Smooth muscle cell (in vitro differentiated cells): ENCODE measurements at regions not wholly inside any gene's neighbourhood (a gene's known extent, or its start where the extent isn't known, plus 50 kb on each side); places are given as distances from the start of the nearest gene placed in this dataset.

Source experiments
- DNase-seq: peaks from one replicate; lab custom pipeline; 2025; ENCODE audit not compliant: unreplicated experiment; lab: John Stamatoyannopoulos, UW
- H2AFZ ChIP-seq: fragments of 200-600 bp; sonication (generic); 2 replicates; pipeline ENCODE4 v1.6.0; 2016; ENCODE audit warnings: antibody characterized with exemption, low read depth, mild to moderate bottlenecking
- H3F3A ChIP-seq: fragments of 200-600 bp; sonication (generic); 2 replicates; pipeline ENCODE4 v1.6.0; 2017; ENCODE audit warnings: antibody characterized with exemption, low read depth
- H3K27ac ChIP-seq: fragments of 200-600 bp; sonication (generic); 2 replicates; pipeline ENCODE4 v1.5.1; 2016; ENCODE audit warnings: low read depth, mild to moderate bottlenecking
- H3K27me3 ChIP-seq: fragments of 200-600 bp; sonication (generic); 2 replicates; pipeline ENCODE4 v1.6.1; 2016; ENCODE audit warnings: low read depth, mild to moderate bottlenecking
- H3K36me3 ChIP-seq: fragments of 200-600 bp; sonication (generic); 2 replicates; pipeline ENCODE4 v1.5.1; 2016; ENCODE audit warnings: low read depth
- H3K4me1 ChIP-seq: fragments of 200-600 bp; sonication (generic); 2 replicates; pipeline ENCODE4 v1.5.1; 2016; ENCODE audit warnings: low read depth
- H3K4me2 ChIP-seq: fragments of 200-600 bp; sonication (generic); 2 replicates; pipeline ENCODE4 v1.6.0; 2016; ENCODE audit warnings: mild to moderate bottlenecking
- H3K4me3 ChIP-seq: fragments of 200-600 bp; sonication (generic); 2 replicates; pipeline ENCODE4 v1.5.1; 2016; ENCODE audit warnings: mild to moderate bottlenecking
- H3K79me2 ChIP-seq: fragments of 200-600 bp; sonication (generic); 2 replicates; pipeline ENCODE4 v1.6.0; 2016; ENCODE audit warnings: low read depth, mild to moderate bottlenecking
- H3K9ac ChIP-seq: fragments of 200-600 bp; sonication (generic); 2 replicates; pipeline ENCODE4 v1.6.0; 2016; ENCODE audit warnings: low read depth
- H3K9me3 ChIP-seq: fragments of 200-600 bp; sonication (generic); replicated peaks from 2 replicates; pipeline ENCODE4 v1.5.1; 2016; ENCODE audit warnings: low read depth
- H4K20me1 ChIP-seq: fragments of 200-600 bp; sonication (generic); 2 replicates; pipeline ENCODE4 v1.6.0; 2016; ENCODE audit warnings: low read depth
- WGBS: methylation state at CpG from one replicate; pipeline ENCODE4 v1.1.7; 2016; ENCODE audit warnings: low lambda C conversion rate; 5-methylcytosine and 5-hydroxymethylcytosine counted together
- TF ChIP-seq, protein P1 (sequence below): fragments of 200-600 bp; sonication (generic); IDR thresholded peaks from 2 replicates; pipeline ENCODE4 v1.5.1; 2017; ENCODE audit warnings: borderline replicate concordance, mild to moderate bottlenecking, antibody characterized with exemption; ENCODE audit not compliant: insufficient read depth, poor library complexity, severe bottlenecking

DNA sequence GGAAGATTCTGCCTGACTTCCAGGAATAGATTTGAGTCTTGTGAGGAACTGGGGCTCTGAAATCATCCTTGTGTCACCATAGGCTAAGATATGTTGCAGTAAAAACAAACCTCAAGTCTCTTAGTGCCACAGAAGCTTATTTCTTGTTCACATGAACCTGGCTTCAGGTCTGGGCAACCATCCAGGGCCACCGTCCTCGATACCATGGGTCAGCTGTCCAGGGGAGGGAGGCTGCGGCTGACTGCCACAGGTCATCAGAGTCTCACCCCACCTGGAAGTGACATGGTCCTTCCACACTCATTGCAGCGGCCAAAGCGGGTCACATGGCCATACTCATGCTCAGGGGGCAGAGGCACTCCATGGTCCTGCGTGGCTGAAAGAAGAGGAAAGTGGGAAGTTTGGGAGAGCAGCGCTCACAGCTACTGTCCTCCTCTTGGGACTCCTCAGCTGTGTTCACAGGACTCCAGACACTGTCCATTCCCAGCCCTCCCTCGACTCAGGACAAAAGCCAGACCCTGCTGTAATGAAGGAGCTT lies 284.5 kb downstream of the CBLN1 start:
- Histone ChIP-seq H3K9me3 (no peaks in the 10 kb centered on the region), H3K4me3 (no peak overlapping the region), H3K9ac (no peak overlapping the region), H3K27me3 (no peaks in the 10 kb centered on the region), H3K36me3 (no peaks in the 10 kb centered on the region), H3K4me2 (no peak overlapping the region), H3F3A (no peaks in the 10 kb centered on the region), H3K27ac (no peak overlapping the region), H3K4me1 (no peaks in the 10 kb centered on the region), H3K79me2 (no peaks in the 10 kb centered on the region), H4K20me1 (no peaks in the 10 kb centered on the region), H2AFZ (no peak overlapping the region)
- no peak for DNase-seq
- TF ChIP-seq, protein P1, sequence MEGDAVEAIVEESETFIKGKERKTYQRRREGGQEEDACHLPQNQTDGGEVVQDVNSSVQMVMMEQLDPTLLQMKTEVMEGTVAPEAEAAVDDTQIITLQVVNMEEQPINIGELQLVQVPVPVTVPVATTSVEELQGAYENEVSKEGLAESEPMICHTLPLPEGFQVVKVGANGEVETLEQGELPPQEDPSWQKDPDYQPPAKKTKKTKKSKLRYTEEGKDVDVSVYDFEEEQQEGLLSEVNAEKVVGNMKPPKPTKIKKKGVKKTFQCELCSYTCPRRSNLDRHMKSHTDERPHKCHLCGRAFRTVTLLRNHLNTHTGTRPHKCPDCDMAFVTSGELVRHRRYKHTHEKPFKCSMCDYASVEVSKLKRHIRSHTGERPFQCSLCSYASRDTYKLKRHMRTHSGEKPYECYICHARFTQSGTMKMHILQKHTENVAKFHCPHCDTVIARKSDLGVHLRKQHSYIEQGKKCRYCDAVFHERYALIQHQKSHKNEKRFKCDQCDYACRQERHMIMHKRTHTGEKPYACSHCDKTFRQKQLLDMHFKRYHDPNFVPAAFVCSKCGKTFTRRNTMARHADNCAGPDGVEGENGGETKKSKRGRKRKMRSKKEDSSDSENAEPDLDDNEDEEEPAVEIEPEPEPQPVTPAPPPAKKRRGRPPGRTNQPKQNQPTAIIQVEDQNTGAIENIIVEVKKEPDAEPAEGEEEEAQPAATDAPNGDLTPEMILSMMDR, result no peak
- WGBS, result 88% methylated on average over 8 of the region's 8 CpGs

DNA sequence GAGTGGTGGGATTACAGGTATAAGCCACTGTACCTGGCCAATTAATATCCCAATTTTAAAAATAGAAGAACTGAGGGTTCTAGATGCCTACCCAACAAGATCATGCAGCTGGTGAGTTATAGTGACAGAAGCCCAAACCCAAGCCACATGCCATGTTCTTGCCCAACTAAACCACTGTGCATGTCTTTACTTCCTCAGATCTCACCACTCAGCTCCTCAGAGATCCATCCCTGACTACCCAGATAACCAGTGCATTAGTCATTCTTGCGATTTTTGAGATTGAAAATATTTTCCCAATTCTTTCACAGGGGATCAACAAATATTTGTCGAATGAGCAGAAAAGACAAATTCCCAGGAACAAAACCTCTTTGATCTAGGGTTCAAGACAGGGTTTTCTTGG lies 303.1 kb downstream of the CBLN1 start:
- Histone ChIP-seq H3K9me3 (no peaks in the 10 kb centered on the region), H4K20me1 (no peaks in the 10 kb centered on the region), H3K4me2 (no peak overlapping the region), H2AFZ (no peak overlapping the region), H3K36me3 (no peaks in the 10 kb centered on the region), H3K4me1 (no peaks in the 10 kb centered on the region), H3K9ac (no peak overlapping the region), H3K4me3 (no peak overlapping the region), H3K27me3 (no peaks in the 10 kb centered on the region), H3K79me2 (no peaks in the 10 kb centered on the region), H3K27ac (no peak overlapping the region), H3F3A (no peaks in the 10 kb centered on the region)
- no peak for DNase-seq
- TF ChIP-seq, protein P1, result no peak
- 90% methylated on average over 2 of the region's 2 CpGs for WGBS

DNA sequence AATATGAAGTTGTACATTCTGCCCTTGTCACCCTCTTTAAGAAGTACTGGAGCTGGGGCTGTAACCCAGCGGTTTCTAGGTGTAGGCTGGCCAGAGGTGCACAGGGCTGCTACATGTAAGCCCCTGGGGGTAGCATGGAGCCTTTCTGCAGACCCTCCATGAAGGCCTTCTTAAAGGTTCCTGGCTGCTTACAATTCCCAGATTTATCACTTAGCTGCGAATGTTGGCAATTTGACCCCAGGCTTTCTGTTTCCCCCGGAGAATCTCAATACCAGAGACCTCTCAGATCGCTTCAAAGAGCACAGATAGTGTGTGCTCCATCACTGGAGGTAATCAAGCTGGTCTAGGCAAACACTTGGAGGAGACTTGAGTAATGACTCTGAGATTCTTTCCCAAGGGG lies 309.4 kb downstream of the CBLN1 start:
- H3K4me2 ChIP-seq, result no peak overlapping the region
- 81% methylated on average over 4 of the region's 4 CpGs for WGBS
- no peak overlapping the region for H2AFZ ChIP-seq
- no peak overlapping the region for H3K4me3 ChIP-seq
- TF ChIP-seq, protein P1, result no peak
- H3K9me3 ChIP-seq, result no peaks in the 10 kb centered on the region
- H3K27ac ChIP-seq, result peak overlapping the region; percentile 2
- no peaks in the 10 kb centered on the region for H3K36me3 ChIP-seq
- H3K9ac ChIP-seq, result no peak overlapping the region
- H3K79me2 ChIP-seq, result no peaks in the 10 kb centered on the region
- no peak for DNase-seq
- no peaks in the 10 kb centered on the region for H3F3A ChIP-seq
- no peaks in the 10 kb centered on the region for H3K27me3 ChIP-seq
- H4K20me1 ChIP-seq, result no peaks in the 10 kb centered on the region
- H3K4me1 ChIP-seq, result no peaks in the 10 kb centered on the region

DNA sequence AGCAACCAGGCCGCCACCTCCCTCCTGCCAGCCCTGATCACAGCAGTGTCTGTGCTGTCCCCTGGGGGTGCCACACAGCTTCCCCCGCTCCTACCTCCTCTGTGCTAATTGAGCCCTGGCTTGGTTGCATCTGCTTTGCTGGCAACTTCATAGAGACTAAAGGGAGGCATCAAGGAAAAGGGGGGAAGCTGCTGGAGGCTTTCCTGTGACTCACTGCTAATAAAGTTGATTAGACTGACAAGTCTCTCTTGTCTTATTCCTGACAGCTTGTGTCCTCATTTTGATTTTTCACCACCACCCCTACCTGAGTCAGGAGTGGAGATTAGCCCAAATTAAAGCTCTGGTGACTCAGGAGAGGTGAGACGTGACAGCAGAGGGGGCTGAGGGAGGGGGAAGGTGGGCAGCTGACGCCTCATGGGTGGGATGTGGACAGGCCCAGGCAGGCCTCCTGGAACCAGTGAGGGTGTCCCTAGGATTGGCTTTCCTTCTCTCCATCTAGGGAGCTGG lies 310.0 kb downstream of the CBLN1 start:
- H3F3A ChIP-seq, result no peaks in the 10 kb centered on the region
- H3K9me3 ChIP-seq, result no peaks in the 10 kb centered on the region
- no peaks in the 10 kb centered on the region for H3K36me3 ChIP-seq
- peak overlapping the region; percentile 2 for H3K27ac ChIP-seq
- peak overlapping the region; percentile 8 for H3K4me2 ChIP-seq
- H2AFZ ChIP-seq, result no peak overlapping the region
- H3K4me3 ChIP-seq, result no peak overlapping the region
- TF ChIP-seq, protein P1, result no peak
- H4K20me1 ChIP-seq, result no peaks in the 10 kb centered on the region
- H3K4me1 ChIP-seq, result no peaks in the 10 kb centered on the region
- H3K79me2 ChIP-seq, result no peaks in the 10 kb centered on the region
- H3K27me3 ChIP-seq, result no peaks in the 10 kb centered on the region
- H3K9ac ChIP-seq, result no peak overlapping the region
- 50% methylated on average over 4 of the region's 4 CpGs for WGBS
- DNase-seq, result no peak
